ENCODE measurements at regions not wholly inside any gene's neighbourhood (a gene's known extent, or its start where the extent isn't known, plus 50 kb on each side); places are given as distances from the start of the nearest gene placed in this dataset.

GRCh38 chr10:70939441-70940003, 51.2 kb upstream of the PCBD1 start:
- DNase-seq = no peak

- DNase-seq = no peak
Observed at GRCh38 chr10:70940834-70941568, 52.6 kb upstream of the PCBD1 start.

GRCh38 chr10:70942125-70942524, 53.8 kb upstream of the PCBD1 start:
- DNase-seq = no peak

- DNase-seq = no peak
Observed at GRCh38 chr10:70942725-70943124, 54.4 kb upstream of the PCBD1 start.

GRCh38 chr10:70943249-70943648, 54.9 kb upstream of the PCBD1 start:
- DNase-seq = no peak

GRCh38 chr10:70943841-70944466, 55.6 kb upstream of the PCBD1 start:
- DNase-seq = no peak

GRCh38 chr10:70950037-70950436, 61.7 kb upstream of the PCBD1 start:
- DNase-seq = no peak

GRCh38 chr10:70950801-70951200, 62.4 kb upstream of the PCBD1 start:
- no peak for DNase-seq

- DNase-seq = no peak
Observed at GRCh38 chr10:70952401-70952800, 64.0 kb upstream of the PCBD1 start.

- no peak for DNase-seq
Observed at GRCh38 chr10:70952921-70953320, 64.6 kb upstream of the PCBD1 start.

- no peak for DNase-seq
Observed at GRCh38 chr10:70954381-70955176, 66.2 kb upstream of the PCBD1 start.

- no peak for DNase-seq
Observed at GRCh38 chr10:70956029-70956759, 67.8 kb upstream of the PCBD1 start.

- DNase-seq = no peak
Observed at GRCh38 chr10:70958396-70958795, 70.0 kb upstream of the PCBD1 start.

- DNase-seq = no peak
Observed at GRCh38 chr10:70960316-70960715, 72.0 kb upstream of the PCBD1 start.

GRCh38 chr10:70960783-70961570, 72.6 kb upstream of the PCBD1 start:
- DNase-seq = no peak

GRCh38 chr10:70962686-70963085, 74.3 kb upstream of the PCBD1 start:
- no peak for DNase-seq

GRCh38 chr10:70963271-70963670, 74.9 kb upstream of the PCBD1 start:
- DNase-seq = no peak

- no peak for DNase-seq
Observed at GRCh38 chr10:70964245-70964644, 75.9 kb upstream of the PCBD1 start.

GRCh38 chr10:70964881-70965280, 76.5 kb upstream of the PCBD1 start:
- DNase-seq = no peak

GRCh38 chr10:70965566-70965965, 77.2 kb upstream of the PCBD1 start:
- DNase-seq = no peak

- DNase-seq = no peak
Observed at GRCh38 chr10:70966646-70967553, 78.5 kb upstream of the PCBD1 start.
